H1 (cell line): ENCODE measurements at regions not wholly inside any gene's neighbourhood (a gene's known extent, or its start where the extent isn't known, plus 50 kb on each side); places are given as distances from the start of the nearest gene placed in this dataset.

Experiments used
- CTCF ChIA-PET: fragments of 300-600 bp; sonication (Branson Sonifier 250); formaldehyde crosslinking; loops from one replicate; lab custom pipeline; 2021; ENCODE audit not compliant: partially characterized antibody; lab: Charles Lee
- POLR2A ChIA-PET: fragments of 300-600 bp; sonication (Branson Sonifier 250); formaldehyde crosslinking; loops from one replicate; lab custom pipeline; 2021; ENCODE audit warnings: inconsistent platforms; ENCODE audit not compliant: partially characterized antibody; lab: Charles Lee
- DNase-seq, 2 experiments: peaks; one replicate each; pipeline versions ENCODE4 v3.0.0 to v3.0.0-alpha.2; 2010 to 2022; ENCODE audit warnings: low spot score in 2 of 2, low read depth in 1 of 2, mixed read lengths in 1 of 2
- FAIRE-seq: peaks from 2 replicates; lab custom pipeline; 2011; peaks lifted over from hg19 to GRCh38; lab: Jason Lieb, UNC
- H2AFZ ChIP-seq: 2 replicates; pipeline ENCODE4 v1.8.1; 2012; ENCODE audit warnings: low read length, inconsistent platforms
- H2AK5ac ChIP-seq: 2 replicates; pipeline ENCODE4 v1.6.1; 2013; ENCODE audit warnings: low read depth, low read length
- H2BK120ac ChIP-seq: replicated peaks from 2 replicates; pipeline ENCODE3; 2013; ENCODE audit warnings: low read depth, low read length, inconsistent platforms
- H2BK12ac ChIP-seq: 2 replicates; pipeline ENCODE4 v1.6.1; 2013; ENCODE audit warnings: low read depth, low read length
- H2BK15ac ChIP-seq: 2 replicates; pipeline ENCODE4 v1.6.1; 2013; ENCODE audit warnings: low read length
- H2BK20ac ChIP-seq: 2 replicates; pipeline ENCODE4 v1.6.1; 2013; ENCODE audit warnings: low read length
- H2BK5ac ChIP-seq: 2 replicates; pipeline ENCODE4 v1.6.1; 2013; ENCODE audit warnings: low read depth, low read length
- H3K14ac ChIP-seq: 2 replicates; pipeline ENCODE4 v1.6.1; 2013; ENCODE audit warnings: inconsistent platforms; ENCODE audit not compliant: insufficient read length
- H3K18ac ChIP-seq: 2 replicates; pipeline ENCODE4 v1.6.1; 2013; ENCODE audit warnings: low read length; ENCODE audit errors: extremely low read depth
- H3K23ac ChIP-seq: 2 replicates; pipeline ENCODE4 v1.6.1; 2013; ENCODE audit warnings: inconsistent platforms; ENCODE audit not compliant: insufficient read length
- H3K23me2 ChIP-seq: 2 replicates; pipeline ENCODE4 v1.6.1; 2013; ENCODE audit warnings: low read depth, low read length
- H3K27ac ChIP-seq: 2 replicates; pipeline ENCODE4 v1.6.1; 2011; ENCODE audit warnings: low read depth, low read length, inconsistent platforms
- H3K27me3 ChIP-seq, 4 experiments: replicated peaks in 1 of 4; 1 replicate in 1 of 4; 2 replicates in 3 of 4; pipeline versions ENCODE4 v1.6.1 to v1.8.1; 2011 to 2013; ENCODE audit warnings: low read length in 3 of 4, mild to moderate bottlenecking in 3 of 4, inconsistent platforms in 2 of 4, mixed read lengths in 2 of 4, moderate library complexity in 1 of 4; ENCODE audit not compliant: control insufficient read depth in 3 of 4, insufficient read depth in 3 of 4; ENCODE audit errors: extremely low read depth in 1 of 4
- H3K36me3 ChIP-seq, 4 experiments: 2 replicates each; pipeline versions ENCODE4 v1.6.1 to v1.8.1; 2011 to 2013; ENCODE audit warnings: mild to moderate bottlenecking in 4 of 4, low read length in 3 of 4, moderate library complexity in 2 of 4, control low read depth in 1 of 4, inconsistent platforms in 1 of 4; ENCODE audit not compliant: insufficient read depth in 4 of 4, control insufficient read depth in 2 of 4
- H3K4ac ChIP-seq: replicated peaks from 2 replicates; pipeline ENCODE3; 2013; ENCODE audit warnings: low read length, low read depth, mixed read lengths, inconsistent platforms; ENCODE audit not compliant: insufficient read length
- H3K4me1 ChIP-seq, 4 experiments: replicated peaks in 1 of 4; 1 replicate in 1 of 4; 2 replicates in 3 of 4; pipeline versions ENCODE4 v1.6.1 to v1.8.1; 2011 to 2013; ENCODE audit warnings: low read length in 3 of 4, inconsistent platforms in 2 of 4, mixed read lengths in 1 of 4; ENCODE audit not compliant: insufficient read depth in 4 of 4, control insufficient read depth in 3 of 4
- H3K4me2 ChIP-seq, 2 experiments: 2 replicates each; pipeline versions ENCODE4 v1.6.1 to v1.8.1; 2011 to 2013; ENCODE audit warnings: low read depth in 2 of 2, low read length in 2 of 2, control low read depth in 1 of 2, inconsistent platforms in 1 of 2, mild to moderate bottlenecking in 1 of 2; ENCODE audit not compliant: insufficient read depth in 1 of 2
- H3K4me3 ChIP-seq, 4 experiments: fragments of 200-600, 300-600 bp in 1 of 4; sonication (generic), shearing (Covaris generic), sonication (Bioruptor Twin) in 1 of 4; 2 replicates each; pipeline versions ENCODE4 v1.5.1 to v1.8.1; 2011 to 2016; ENCODE audit warnings: low read length in 4 of 4, low read depth in 3 of 4, control low read depth in 2 of 4, inconsistent platforms in 2 of 4, mild to moderate bottlenecking in 2 of 4, mixed read lengths in 1 of 4, moderate library complexity in 1 of 4; ENCODE audit not compliant: insufficient read depth in 2 of 4; ENCODE audit errors: extremely low read depth in 1 of 4
- H3K56ac ChIP-seq: replicated peaks from 2 replicates; pipeline ENCODE3; 2013; ENCODE audit warnings: low read depth, mild to moderate bottlenecking, mixed read lengths, low read length, inconsistent platforms; ENCODE audit not compliant: insufficient read length
- H3K79me1 ChIP-seq: 2 replicates; pipeline ENCODE4 v1.6.1; 2013; ENCODE audit warnings: low read depth, low read length, control low read depth
- H3K79me2 ChIP-seq, 2 experiments: 2 replicates each; pipeline versions ENCODE4 v1.6.1 to v1.8.1; 2012 to 2013; ENCODE audit warnings: low read length in 2 of 2, mild to moderate bottlenecking in 2 of 2, inconsistent platforms in 1 of 2; ENCODE audit not compliant: insufficient read depth in 2 of 2, control insufficient read depth in 1 of 2
- H3K9ac ChIP-seq, 4 experiments: replicated peaks in 1 of 4; 1 replicate in 1 of 4; 2 replicates in 3 of 4; pipeline versions ENCODE4 v1.6.1 to v1.8.1; 2011 to 2013; ENCODE audit warnings: low read depth in 3 of 4, low read length in 3 of 4, control low read depth in 2 of 4, mild to moderate bottlenecking in 2 of 4, moderate library complexity in 2 of 4, inconsistent platforms in 1 of 4; ENCODE audit errors: extremely low read depth in 1 of 4
- H3K9me3 ChIP-seq, 2 experiments: 2 replicates each; pipeline versions ENCODE4 v1.6.1 to v1.8.1; 2012 to 2013; ENCODE audit warnings: mild to moderate bottlenecking in 2 of 2, moderate library complexity in 2 of 2, control low read depth in 1 of 2, inconsistent platforms in 1 of 2, low read depth in 1 of 2, low read length in 1 of 2, mixed read lengths in 1 of 2; ENCODE audit not compliant: insufficient read depth in 2 of 2
- H4K20me1 ChIP-seq, 2 experiments: replicated peaks in 1 of 2; 2 replicates each; pipeline versions ENCODE3 to v1.8.1; 2011 to 2013; ENCODE audit warnings: inconsistent platforms in 2 of 2, low read length in 2 of 2, mild to moderate bottlenecking in 1 of 2; ENCODE audit not compliant: insufficient read depth in 2 of 2, control insufficient read depth in 1 of 2
- H4K5ac ChIP-seq: 2 replicates; pipeline ENCODE4 v1.6.1; 2013; ENCODE audit warnings: low read length, low read depth, mixed read lengths, inconsistent platforms; ENCODE audit not compliant: insufficient read length
- H4K8ac ChIP-seq: 2 replicates; pipeline ENCODE4 v1.8.0; 2013; ENCODE audit warnings: mild to moderate bottlenecking, moderate library complexity, low read length, inconsistent platforms; ENCODE audit not compliant: insufficient read depth; ENCODE audit errors: extremely low read depth
- H4K91ac ChIP-seq: replicated peaks from 2 replicates; pipeline ENCODE3; 2013; ENCODE audit warnings: low read length, mixed read lengths, inconsistent platforms; ENCODE audit not compliant: insufficient read length
- BCL11A ChIP-seq, 2 experiments: IDR thresholded peaks; one replicate each; pipeline ENCODE4 v1.6.1; 2011; ENCODE audit warnings: low read depth in 2 of 2, low read length in 2 of 2, mild to moderate bottlenecking in 2 of 2
- CHD1 ChIP-seq: IDR thresholded peaks from 2 replicates; pipeline ENCODE4 v1.6.1; 2012; ENCODE audit warnings: low read depth, low read length, improper control_type of control experiment
- EP300 ChIP-seq, 2 experiments: IDR thresholded peaks; 1 replicate in 1 of 2; 2 replicates in 1 of 2; pipeline ENCODE4 v1.6.1; 2011 to 2012; ENCODE audit warnings: low read depth in 2 of 2, low read length in 2 of 2, mild to moderate bottlenecking in 2 of 2, borderline replicate concordance in 1 of 2, inconsistent platforms in 1 of 2, moderate library complexity in 1 of 2
- SIX5 ChIP-seq: IDR thresholded peaks from 2 replicates; pipeline ENCODE4 v1.6.1; 2011; ENCODE audit warnings: mild to moderate bottlenecking, low read depth, low read length
- SRF ChIP-seq: IDR thresholded peaks from 2 replicates; pipeline ENCODE4 v1.6.1; 2011; ENCODE audit warnings: mild to moderate bottlenecking, low read depth, low read length, moderate library complexity
- TAF1 ChIP-seq: IDR thresholded peaks from 2 replicates; pipeline ENCODE4 v1.6.1; 2011; ENCODE audit warnings: mild to moderate bottlenecking, low read depth, low read length

- Histone ChIP-seq H3K4me1 (no peaks in the 10 kb centered on the region), H2AK5ac (no peak overlapping the region), H4K91ac (no peak overlapping the region), H3K27me3 (no peaks in the 10 kb centered on the region), H3K4me2 (no peak overlapping the region), H3K9ac (no peak overlapping the region), H2BK15ac (no peak overlapping the region), H3K27ac (no peak overlapping the region), H3K23me2 (no peaks in the 10 kb centered on the region), H3K56ac (no peak overlapping the region), H3K18ac (no peak overlapping the region), H2BK120ac (no peak overlapping the region), H3K4ac (no peak overlapping the region), H4K20me1 (no peaks in the 10 kb centered on the region), H2BK20ac (no peak overlapping the region), H4K8ac (no peak overlapping the region), H3K36me3 (no peaks in the 10 kb centered on the region), H2AFZ (no peak overlapping the region), H2BK12ac (no peak overlapping the region), H3K23ac (no peak overlapping the region), H4K5ac (no peak overlapping the region), H3K79me2 (no peaks in the 10 kb centered on the region), H3K79me1 (no peaks in the 10 kb centered on the region), H3K14ac (no peak overlapping the region), H3K9me3 (no peaks in the 10 kb centered on the region), H2BK5ac (no peak overlapping the region), H3K4me3 (no peak overlapping the region)
- POLR2A ChIA-PET: no interaction called here
- DNase-seq (no peak), FAIRE-seq (no peak)
- CTCF ChIA-PET: interaction anchor here (1.0 kb wide), 2 partner anchors 23 kb away, joined by 3 to 6 read pairs; no protein-coding TSS in a partner anchor
- TF ChIP-seq BCL11A (IDR thresholded peaks at IDR 0.05; ENCODE audit: low read depth in 2 of 2, low read length in 2 of 2): no peak
- TF ChIP-seq SIX5: no peak
- no peak for TF ChIP-seq SRF
- TF ChIP-seq CHD1: no peak
- no peak for TF ChIP-seq EP300 (IDR thresholded peaks at IDR 0.05; ENCODE audit: borderline replicate concordance in 1 of 2, low read depth in 2 of 2, low read length in 2 of 2)
- TF ChIP-seq TAF1: no peak
These were observed 60.2 kb upstream of the VMA21 start for GRCh38 chrX:151336809-151337208.
